Neural progenitor cell (in vitro differentiated cells): ENCODE measurements at regions not wholly inside any gene's neighbourhood (a gene's known extent, or its start where the extent isn't known, plus 50 kb on each side); places are given as distances from the start of the nearest gene placed in this dataset.

Source experiments
- DNase-seq: peaks from one replicate; pipeline ENCODE4 v3.0.0-alpha.2; 2016; ENCODE audit warnings: low spot score
- H2AFZ ChIP-seq: fragments of 200-600 bp; sonication (generic); replicated peaks from 2 replicates; pipeline ENCODE4 v1.6.1; 2016; ENCODE audit warnings: antibody characterized with exemption
- H3F3A ChIP-seq: fragments of 200-600 bp; sonication (generic); 2 replicates; pipeline ENCODE4 v1.6.1; 2016; ENCODE audit warnings: antibody characterized with exemption, low read depth
- H3K27ac ChIP-seq: fragments of 200-600 bp; sonication (generic); 2 replicates; pipeline ENCODE4 v1.5.1; 2016; ENCODE audit warnings: mild to moderate bottlenecking
- H3K27me3 ChIP-seq: fragments of 200-600 bp; sonication (generic); 2 replicates; pipeline ENCODE4 v1.6.1; 2016; ENCODE audit warnings: mild to moderate bottlenecking, moderate library complexity
- H3K36me3 ChIP-seq: fragments of 200-600 bp; sonication (generic); 2 replicates; pipeline ENCODE4 v1.5.1; 2016
- H3K4me1 ChIP-seq: fragments of 200-600 bp; sonication (generic); 2 replicates; pipeline ENCODE4 v1.6.1; 2016; ENCODE audit warnings: mixed run types
- H3K4me2 ChIP-seq: fragments of 200-600 bp; sonication (generic); 2 replicates; pipeline ENCODE4 v1.6.1; 2016
- H3K4me3 ChIP-seq: fragments of 200-600 bp; sonication (generic); 2 replicates; pipeline ENCODE4 v1.5.1; 2016
- H3K79me2 ChIP-seq: fragments of 200-600 bp; sonication (generic); 2 replicates; pipeline ENCODE4 v1.6.1; 2016; ENCODE audit warnings: low read depth
- H3K9ac ChIP-seq: fragments of 200-600 bp; sonication (generic); 2 replicates; pipeline ENCODE4 v1.6.1; 2016
- H3K9me3 ChIP-seq: fragments of 200-600 bp; sonication (generic); 2 replicates; pipeline ENCODE4 v1.5.1; 2016; ENCODE audit warnings: low read depth
- H4K20me1 ChIP-seq: fragments of 200-600 bp; sonication (generic); 2 replicates; pipeline ENCODE4 v1.6.1; 2016; ENCODE audit warnings: low read depth
- H3K27ac Mint-ChIP-seq: 3 replicates; pipeline ENCODE4 v1.8.0; 2021; ENCODE audit warnings: mixed read lengths
- H3K27me3 Mint-ChIP-seq: 2 replicates; pipeline ENCODE4 v1.8.0; 2022; ENCODE audit warnings: low read depth, mild to moderate bottlenecking, inconsistent platforms, moderate library complexity, mixed read lengths; ENCODE audit not compliant: insufficient read depth
- H3K36me3 Mint-ChIP-seq: 3 replicates; pipeline ENCODE4 v1.8.0; 2021; ENCODE audit warnings: mixed read lengths
- H3K4me1 Mint-ChIP-seq: 3 replicates; pipeline ENCODE4 v1.8.0; 2021; ENCODE audit warnings: mixed read lengths
- H3K4me3 Mint-ChIP-seq: 3 replicates; pipeline ENCODE4 v1.8.0; 2021; ENCODE audit warnings: mild to moderate bottlenecking, moderate library complexity, mixed read lengths
- H3K9me3 Mint-ChIP-seq: 3 replicates; pipeline ENCODE4 v1.8.0; 2020; ENCODE audit warnings: mixed read lengths
- CTCF ChIP-seq: fragments of 200-600 bp; sonication (generic); IDR thresholded peaks from 2 replicates; pipeline ENCODE4 v1.5.1; 2017; ENCODE audit warnings: antibody characterized with exemption, mild to moderate bottlenecking
- EZH2 ChIP-seq: fragments of 200-600 bp; sonication (generic); IDR thresholded peaks from 2 replicates; pipeline ENCODE4 v1.6.1; 2017; ENCODE audit warnings: antibody characterized with exemption, mild to moderate bottlenecking, moderate library complexity
- EZH2phosphoT487 ChIP-seq: fragments of 200-600 bp; sonication (generic); IDR thresholded peaks from 2 replicates; pipeline ENCODE4 v1.6.1; 2017; ENCODE audit warnings: antibody characterized with exemption

GRCh38 chr10:111745982-111746381, 437.6 kb downstream of the GPAM start:
- no peaks in the 10 kb centered on the region for H3K9me3 ChIP-seq
- H3K27me3 Mint-ChIP-seq = peaks cover 2% of the 10 kb centered on the region
- no peaks in the 10 kb centered on the region for H3K27me3 ChIP-seq
- DNase-seq = no peak
- no peak overlapping the region for H3K27ac Mint-ChIP-seq
- H3K4me2 ChIP-seq = no peak overlapping the region
- H3K36me3 Mint-ChIP-seq = no peaks in the 10 kb centered on the region
- no peak overlapping the region for H3K9ac ChIP-seq
- no peaks in the 10 kb centered on the region for H3K79me2 ChIP-seq
- H3K9me3 Mint-ChIP-seq = no peaks in the 10 kb centered on the region
- H3K4me1 ChIP-seq = no peaks in the 10 kb centered on the region
- no peaks in the 10 kb centered on the region for H4K20me1 ChIP-seq
- TF ChIP-seq EZH2 = no peak
- TF ChIP-seq EZH2phosphoT487 = no peak
- no peak overlapping the region for H3K4me3 ChIP-seq
- no peak overlapping the region for H3K4me3 Mint-ChIP-seq
- no peaks in the 10 kb centered on the region for H3F3A ChIP-seq
- H2AFZ ChIP-seq = no peak overlapping the region
- H3K36me3 ChIP-seq = no peaks in the 10 kb centered on the region
- H3K27ac ChIP-seq = no peak overlapping the region
- H3K4me1 Mint-ChIP-seq = no peaks in the 10 kb centered on the region

GRCh38 chr10:111747751-111748150, 435.8 kb downstream of the GPAM start:
- H3K4me3 ChIP-seq = no peak overlapping the region
- no peak overlapping the region for H3K9ac ChIP-seq
- H4K20me1 ChIP-seq = no peaks in the 10 kb centered on the region
- no peak for DNase-seq
- Mint-ChIP-seq H3K4me1 (no peaks in the 10 kb centered on the region), H3K9me3 (no peaks in the 10 kb centered on the region), H3K36me3 (no peaks in the 10 kb centered on the region), H3K27ac (no peak overlapping the region), H3K4me3 (no peak overlapping the region), H3K27me3 (peaks cover 2% of the 10 kb centered on the region)
- no peaks in the 10 kb centered on the region for H3K27me3 ChIP-seq
- no peak for TF ChIP-seq EZH2
- TF ChIP-seq CTCF = no peak
- no peak for TF ChIP-seq EZH2phosphoT487
- H3K27ac ChIP-seq = no peak overlapping the region
- H3K4me2 ChIP-seq = no peak overlapping the region
- H3K36me3 ChIP-seq = no peaks in the 10 kb centered on the region
- no peaks in the 10 kb centered on the region for H3F3A ChIP-seq
- no peak overlapping the region for H2AFZ ChIP-seq
- no peaks in the 10 kb centered on the region for H3K4me1 ChIP-seq
- H3K9me3 ChIP-seq = no peaks in the 10 kb centered on the region
- no peaks in the 10 kb centered on the region for H3K79me2 ChIP-seq

- no peak overlapping the region for H3K4me3 Mint-ChIP-seq
- H3K4me1 Mint-ChIP-seq = no peaks in the 10 kb centered on the region
Observed at GRCh38 chr10:111748184-111748583, 435.4 kb downstream of the GPAM start.

More at GRCh38 chr10:111748184-111748583, 435.4 kb downstream of the GPAM start:
- Histone ChIP-seq H3K9me3 (no peaks in the 10 kb centered on the region), H3F3A (no peaks in the 10 kb centered on the region), H3K4me2 (no peak overlapping the region), H3K79me2 (no peaks in the 10 kb centered on the region), H3K27me3 (no peaks in the 10 kb centered on the region), H3K36me3 (no peaks in the 10 kb centered on the region), H3K4me1 (no peaks in the 10 kb centered on the region), H2AFZ (no peak overlapping the region), H3K9ac (no peak overlapping the region), H3K4me3 (no peak overlapping the region), H4K20me1 (no peaks in the 10 kb centered on the region), H3K27ac (no peak overlapping the region)
- H3K27ac Mint-ChIP-seq = no peak overlapping the region
- H3K36me3 Mint-ChIP-seq = no peaks in the 10 kb centered on the region
- H3K9me3 Mint-ChIP-seq = no peaks in the 10 kb centered on the region
- DNase-seq = no peak
- peaks cover 2% of the 10 kb centered on the region for H3K27me3 Mint-ChIP-seq
- no peak for TF ChIP-seq EZH2phosphoT487
- no peak for TF ChIP-seq CTCF
- TF ChIP-seq EZH2 = no peak
